Neural progenitor cell (in vitro differentiated cells): ENCODE measurements at regions not wholly inside any gene's neighbourhood (a gene's known extent, or its start where the extent isn't known, plus 50 kb on each side); places are given as distances from the start of the nearest gene placed in this dataset.
A peak's percentile ranks its signal among the peaks of the same experiment; 100 is the strongest.

Source experiments
- DNase-seq: peaks from one replicate; pipeline ENCODE4 v3.0.0-alpha.2; 2016; ENCODE audit warnings: low spot score
- H2AFZ ChIP-seq: fragments of 200-600 bp; sonication (generic); replicated peaks from 2 replicates; pipeline ENCODE4 v1.6.1; 2016; ENCODE audit warnings: antibody characterized with exemption
- H3F3A ChIP-seq: fragments of 200-600 bp; sonication (generic); 2 replicates; pipeline ENCODE4 v1.6.1; 2016; ENCODE audit warnings: antibody characterized with exemption, low read depth
- H3K27ac ChIP-seq: fragments of 200-600 bp; sonication (generic); 2 replicates; pipeline ENCODE4 v1.5.1; 2016; ENCODE audit warnings: mild to moderate bottlenecking
- H3K27me3 ChIP-seq: fragments of 200-600 bp; sonication (generic); 2 replicates; pipeline ENCODE4 v1.6.1; 2016; ENCODE audit warnings: mild to moderate bottlenecking, moderate library complexity
- H3K36me3 ChIP-seq: fragments of 200-600 bp; sonication (generic); 2 replicates; pipeline ENCODE4 v1.5.1; 2016
- H3K4me1 ChIP-seq: fragments of 200-600 bp; sonication (generic); 2 replicates; pipeline ENCODE4 v1.6.1; 2016; ENCODE audit warnings: mixed run types
- H3K4me2 ChIP-seq: fragments of 200-600 bp; sonication (generic); 2 replicates; pipeline ENCODE4 v1.6.1; 2016
- H3K4me3 ChIP-seq: fragments of 200-600 bp; sonication (generic); 2 replicates; pipeline ENCODE4 v1.5.1; 2016
- H3K79me2 ChIP-seq: fragments of 200-600 bp; sonication (generic); 2 replicates; pipeline ENCODE4 v1.6.1; 2016; ENCODE audit warnings: low read depth
- H3K9ac ChIP-seq: fragments of 200-600 bp; sonication (generic); 2 replicates; pipeline ENCODE4 v1.6.1; 2016
- H3K9me3 ChIP-seq: fragments of 200-600 bp; sonication (generic); 2 replicates; pipeline ENCODE4 v1.5.1; 2016; ENCODE audit warnings: low read depth
- H4K20me1 ChIP-seq: fragments of 200-600 bp; sonication (generic); 2 replicates; pipeline ENCODE4 v1.6.1; 2016; ENCODE audit warnings: low read depth
- H3K27ac Mint-ChIP-seq: 3 replicates; pipeline ENCODE4 v1.8.0; 2021; ENCODE audit warnings: mixed read lengths
- H3K27me3 Mint-ChIP-seq: 2 replicates; pipeline ENCODE4 v1.8.0; 2022; ENCODE audit warnings: low read depth, mild to moderate bottlenecking, inconsistent platforms, moderate library complexity, mixed read lengths; ENCODE audit not compliant: insufficient read depth
- H3K36me3 Mint-ChIP-seq: 3 replicates; pipeline ENCODE4 v1.8.0; 2021; ENCODE audit warnings: mixed read lengths
- H3K4me1 Mint-ChIP-seq: 3 replicates; pipeline ENCODE4 v1.8.0; 2021; ENCODE audit warnings: mixed read lengths
- H3K4me3 Mint-ChIP-seq: 3 replicates; pipeline ENCODE4 v1.8.0; 2021; ENCODE audit warnings: mild to moderate bottlenecking, moderate library complexity, mixed read lengths
- H3K9me3 Mint-ChIP-seq: 3 replicates; pipeline ENCODE4 v1.8.0; 2020; ENCODE audit warnings: mixed read lengths
- CTCF ChIP-seq: fragments of 200-600 bp; sonication (generic); IDR thresholded peaks from 2 replicates; pipeline ENCODE4 v1.5.1; 2017; ENCODE audit warnings: antibody characterized with exemption, mild to moderate bottlenecking
- EZH2 ChIP-seq: fragments of 200-600 bp; sonication (generic); IDR thresholded peaks from 2 replicates; pipeline ENCODE4 v1.6.1; 2017; ENCODE audit warnings: antibody characterized with exemption, mild to moderate bottlenecking, moderate library complexity
- EZH2phosphoT487 ChIP-seq: fragments of 200-600 bp; sonication (generic); IDR thresholded peaks from 2 replicates; pipeline ENCODE4 v1.6.1; 2017; ENCODE audit warnings: antibody characterized with exemption

GRCh38 chr6:164427728-164428402 is 881.5 kb downstream of the C6orf118 start:
- Histone ChIP-seq H3K9me3 (no peaks in the 10 kb centered on the region), H3F3A (no peaks in the 10 kb centered on the region), H3K36me3 (no peaks in the 10 kb centered on the region), H2AFZ (no peak overlapping the region), H3K4me3 (no peak overlapping the region), H3K79me2 (no peaks in the 10 kb centered on the region), H4K20me1 (no peaks in the 10 kb centered on the region), H3K27ac (no peak overlapping the region), H3K4me1 (no peaks in the 10 kb centered on the region), H3K4me2 (no peak overlapping the region), H3K9ac (no peak overlapping the region), H3K27me3 (no peaks in the 10 kb centered on the region)
- TF ChIP-seq EZH2 (no peak), CTCF (no peak), EZH2phosphoT487 (no peak)
- Mint-ChIP-seq H3K4me1 (no peaks in the 10 kb centered on the region), H3K9me3 (peaks cover 12% of the 10 kb centered on the region), H3K27me3 (no peaks in the 10 kb centered on the region), H3K36me3 (peaks cover 7% of the 10 kb centered on the region), H3K27ac (no peak overlapping the region), H3K4me3 (no peak overlapping the region)
- DNase-seq: no peak

- no peak overlapping the region for H3K9ac ChIP-seq
- no peaks in the 10 kb centered on the region for H3K4me1 ChIP-seq
- no peaks in the 10 kb centered on the region for H3K27me3 Mint-ChIP-seq
- no peak overlapping the region for H2AFZ ChIP-seq
- H3K27me3 ChIP-seq: no peaks in the 10 kb centered on the region
- peaks cover 5% of the 10 kb centered on the region for H3K9me3 ChIP-seq
- no peak overlapping the region for H3K27ac Mint-ChIP-seq
- no peak overlapping the region for H3K4me3 ChIP-seq
- no peaks in the 10 kb centered on the region for H3F3A ChIP-seq
- no peak overlapping the region for H3K4me2 ChIP-seq
- no peaks in the 10 kb centered on the region for H3K79me2 ChIP-seq
- H3K9me3 Mint-ChIP-seq: peaks cover 32% of the 10 kb centered on the region
- no peaks in the 10 kb centered on the region for H3K36me3 ChIP-seq
- TF ChIP-seq EZH2: no peak
- TF ChIP-seq EZH2phosphoT487: no peak
- TF ChIP-seq CTCF: no peak
- no peaks in the 10 kb centered on the region for H4K20me1 ChIP-seq
- DNase-seq: no peak
- no peaks in the 10 kb centered on the region for H3K4me1 Mint-ChIP-seq
- peaks cover 13% of the 10 kb centered on the region for H3K36me3 Mint-ChIP-seq
- no peak overlapping the region for H3K27ac ChIP-seq
- no peak overlapping the region for H3K4me3 Mint-ChIP-seq
Observed at GRCh38 chr6:164424489-164424888, 884.9 kb downstream of the C6orf118 start.

- H3K4me1 ChIP-seq: peaks cover 14% of the 10 kb centered on the region
- H4K20me1 ChIP-seq: no peaks in the 10 kb centered on the region
- no peak overlapping the region for H3K4me3 ChIP-seq
- no peak overlapping the region for H3K9ac ChIP-seq
- DNase-seq: no peak
- peaks cover 30% of the 10 kb centered on the region for H3K4me1 Mint-ChIP-seq
- no peak overlapping the region for H3K4me3 Mint-ChIP-seq
- H3K36me3 ChIP-seq: no peaks in the 10 kb centered on the region
- no peaks in the 10 kb centered on the region for H3K27me3 ChIP-seq
- no peak overlapping the region for H2AFZ ChIP-seq
- H3F3A ChIP-seq: no peaks in the 10 kb centered on the region
- peaks cover 34% of the 10 kb centered on the region for H3K9me3 Mint-ChIP-seq
- H3K79me2 ChIP-seq: no peaks in the 10 kb centered on the region
- peaks cover 13% of the 10 kb centered on the region for H3K36me3 Mint-ChIP-seq
- H3K9me3 ChIP-seq: peaks cover 5% of the 10 kb centered on the region
- H3K27ac ChIP-seq: no peak overlapping the region
- peak overlapping the region; percentile 31 for H3K27ac Mint-ChIP-seq
- no peaks in the 10 kb centered on the region for H3K27me3 Mint-ChIP-seq
- TF ChIP-seq EZH2phosphoT487 (no peak), EZH2 (no peak), CTCF (no peak)
- H3K4me2 ChIP-seq: no peak overlapping the region
Observed at GRCh38 chr6:164419099-164419498, 890.3 kb downstream of the C6orf118 start.
